Epithelial cell of esophagus (primary cell): ENCODE measurements at regions not wholly inside any gene's neighbourhood (a gene's known extent, or its start where the extent isn't known, plus 50 kb on each side); places are given as distances from the start of the nearest gene placed in this dataset.
A peak's percentile ranks its signal among the peaks of the same experiment; 100 is the strongest.

Experiments used
- DNase-seq: peaks from one replicate; pipeline ENCODE4 v3.0.0; 2010; ENCODE audit warnings: low read depth
- H3K4me3 ChIP-seq: 2 replicates; pipeline ENCODE4 v1.5.1; 2011; ENCODE audit warnings: mild to moderate bottlenecking, low read length, control low read depth
- CTCF ChIP-seq: IDR thresholded peaks from 2 replicates; pipeline ENCODE4 v1.5.1; 2011; ENCODE audit warnings: low read depth, mild to moderate bottlenecking, low read length, control low read depth, inconsistent platforms; ENCODE audit not compliant: insufficient read depth; ENCODE audit errors: missing control alignments

DNA sequence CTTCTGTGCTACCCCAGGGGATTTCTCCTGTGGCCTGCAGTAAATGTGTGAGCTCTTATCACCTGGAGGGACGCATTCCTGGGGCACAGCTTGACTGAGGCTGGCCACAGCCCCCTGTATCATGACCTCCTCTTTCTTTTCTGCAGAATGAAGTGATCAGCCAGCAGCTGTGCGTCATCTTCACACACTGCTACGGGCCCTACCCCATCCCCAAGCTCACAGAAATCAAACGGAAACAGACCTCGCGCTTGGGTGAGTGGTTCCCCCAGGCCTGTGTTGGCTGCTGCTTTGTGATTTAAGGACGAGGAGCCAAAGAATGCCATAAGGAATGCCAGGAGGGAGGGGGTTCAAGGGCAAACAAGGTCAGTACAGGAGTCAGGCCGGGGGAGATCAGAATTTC lies 50.5 kb upstream of the PWP1 start:
- no peak overlapping the region for H3K4me3 ChIP-seq
- no peak for TF ChIP-seq CTCF
- DNase-seq: peak; percentile 11
